ENCODE measurements at regions not wholly inside any gene's neighbourhood (a gene's known extent, or its start where the extent isn't known, plus 50 kb on each side); places are given as distances from the start of the nearest gene placed in this dataset.
A peak's percentile ranks its signal among the peaks of the same experiment; 100 is the strongest.
"Not testable (repeated sequence)": the region's sequence is repeated elsewhere in the genome, so short reads cannot be mapped to it uniquely, and the experiment has no call there.

DNA sequence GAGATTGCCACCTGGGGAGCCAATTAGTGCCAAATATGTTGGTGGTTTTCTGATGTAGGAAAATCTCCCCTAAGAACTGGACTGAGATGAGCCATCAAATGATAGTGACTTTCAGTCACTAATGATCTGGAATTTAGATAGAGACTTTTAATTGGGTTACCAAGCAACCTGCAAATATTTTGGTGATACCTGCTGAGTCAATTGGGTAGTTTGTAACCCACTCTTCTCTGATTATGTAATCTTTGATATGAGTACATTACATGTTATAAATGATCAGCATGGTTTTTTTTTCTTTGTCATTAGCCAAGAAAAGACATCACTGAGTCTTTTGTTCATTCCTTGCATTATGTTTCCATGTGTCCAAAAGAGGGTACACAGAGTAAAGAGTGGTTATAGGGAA lies 177.5 kb downstream of the SPDYE17 start:
- H3K27me3 Mint-ChIP-seq (ENCODE audit: low read depth); DNase-seq; H3K4me1 Mint-ChIP-seq (ENCODE audit: low read depth); H3K9me3 Mint-ChIP-seq; H3K36me3 Mint-ChIP-seq (ENCODE audit: insufficient read depth in 2 of 2); H3K4me3 Mint-ChIP-seq; H3K27ac Mint-ChIP-seq: not testable (repeated sequence)
- ATAC-seq (replicated peaks in 1 of 2): peak in 1 of 2 donors; percentile 32

DNA sequence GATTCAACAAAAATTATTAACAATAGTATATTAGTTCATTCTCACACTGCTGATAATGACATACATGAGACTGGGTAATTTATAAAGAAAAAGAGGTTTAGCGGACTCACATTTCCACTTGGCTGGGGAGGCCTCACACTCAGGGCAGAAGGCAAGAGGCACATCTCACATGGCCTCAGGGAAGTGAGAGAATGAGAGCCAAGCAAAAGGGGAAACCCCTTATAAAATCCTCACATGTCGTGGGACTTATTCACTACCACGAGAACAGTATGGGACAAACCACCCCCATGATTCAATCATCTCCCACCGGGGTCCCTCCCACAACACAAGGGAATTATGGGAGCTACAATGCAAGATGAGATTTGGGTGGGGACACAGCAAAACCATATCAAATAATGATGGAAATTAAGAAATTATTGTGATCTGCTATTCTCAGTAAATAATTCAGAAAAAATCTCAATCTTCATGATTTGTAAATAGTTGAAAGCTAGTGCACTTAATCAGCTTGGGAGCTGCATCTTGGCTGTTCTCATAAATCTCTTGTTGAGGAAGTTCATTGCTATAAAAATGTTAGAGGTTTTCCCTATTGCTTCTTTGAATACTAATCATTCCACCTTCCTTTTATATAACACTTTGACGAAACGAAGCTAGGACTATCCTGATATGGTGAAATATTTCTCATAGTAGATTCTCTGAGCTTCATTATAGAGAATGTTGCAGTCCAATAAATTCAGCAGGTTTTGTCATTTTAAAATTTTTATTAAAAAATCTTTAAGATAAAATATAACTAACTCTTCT lies 179.2 kb downstream of the SPDYE17 start:
- not testable (repeated sequence) for H3K4me3 Mint-ChIP-seq; ATAC-seq (replicated peaks in 1 of 2); H3K4me1 Mint-ChIP-seq (ENCODE audit: low read depth); DNase-seq; H3K36me3 Mint-ChIP-seq (ENCODE audit: insufficient read depth in 2 of 2); H3K27ac Mint-ChIP-seq; H3K9me3 Mint-ChIP-seq; H3K27me3 Mint-ChIP-seq (ENCODE audit: low read depth)

DNA sequence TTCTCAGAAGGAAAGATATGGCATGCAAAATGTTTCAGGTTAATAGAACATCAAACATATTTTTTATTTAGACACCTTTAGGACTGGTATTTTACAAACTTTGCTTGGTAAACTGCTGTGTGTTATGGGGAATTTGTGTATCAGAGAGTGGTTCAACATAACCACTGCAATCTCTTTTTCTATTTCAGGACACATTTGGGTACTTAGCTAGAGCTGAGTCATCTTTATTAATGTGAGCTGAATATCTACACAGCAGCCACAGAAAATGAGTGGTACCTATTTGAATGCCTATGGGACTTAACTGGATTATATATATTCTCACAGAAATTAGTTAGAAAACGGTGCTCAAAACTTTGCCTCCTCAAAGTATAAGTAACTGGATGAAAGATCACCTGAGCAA lies 179.8 kb downstream of the SPDYE17 start:
- H3K4me1 Mint-ChIP-seq (ENCODE audit: low read depth); H3K36me3 Mint-ChIP-seq (ENCODE audit: insufficient read depth in 2 of 2); H3K9me3 Mint-ChIP-seq; DNase-seq; H3K4me3 Mint-ChIP-seq; H3K27ac Mint-ChIP-seq; H3K27me3 Mint-ChIP-seq (ENCODE audit: low read depth); ATAC-seq (replicated peaks in 1 of 2): not testable (repeated sequence)

GRCh38 chr7:76851617-76852016 lies 180.5 kb downstream of the SPDYE17 start:
- H3K4me1 Mint-ChIP-seq (ENCODE audit: low read depth); H3K36me3 Mint-ChIP-seq (ENCODE audit: insufficient read depth in 2 of 2); H3K4me3 Mint-ChIP-seq: not testable (repeated sequence)

GRCh38 chr7:76849887-76850563 lies 182.1 kb downstream of the SPDYE17 start:
- H3K27ac Mint-ChIP-seq; H3K9me3 Mint-ChIP-seq; H3K36me3 Mint-ChIP-seq (ENCODE audit: insufficient read depth in 2 of 2); H3K4me3 Mint-ChIP-seq; H3K27me3 Mint-ChIP-seq (ENCODE audit: low read depth); ATAC-seq (replicated peaks in 1 of 2); DNase-seq; H3K4me1 Mint-ChIP-seq (ENCODE audit: low read depth): not testable (repeated sequence)

More at GRCh38 chr7:76851617-76852016, 180.5 kb downstream of the SPDYE17 start:
- not testable (repeated sequence) for H3K9me3 Mint-ChIP-seq; H3K27me3 Mint-ChIP-seq (ENCODE audit: low read depth); DNase-seq; ATAC-seq (replicated peaks in 1 of 2); H3K27ac Mint-ChIP-seq

DNA sequence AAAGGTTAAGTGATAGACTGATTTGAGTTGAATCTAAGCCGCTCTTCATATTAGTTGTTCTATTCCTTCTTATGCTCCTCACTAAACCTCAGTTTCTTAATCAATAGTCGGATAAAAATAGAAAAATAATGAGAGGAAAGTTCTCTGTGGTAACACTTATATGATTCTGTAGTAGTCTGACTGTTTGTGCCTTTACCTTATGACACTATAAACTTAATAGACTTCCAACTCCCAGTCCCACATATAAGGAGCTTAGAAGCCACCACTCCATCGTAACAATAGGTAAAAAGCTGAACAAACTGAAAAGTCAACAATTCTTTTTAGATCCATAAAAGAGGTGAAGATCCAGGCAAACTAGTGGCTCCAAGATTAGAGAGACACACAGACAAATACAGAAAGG lies 192.3 kb downstream of the SPDYE17 start:
- not testable (repeated sequence) for DNase-seq; H3K9me3 Mint-ChIP-seq; H3K4me1 Mint-ChIP-seq (ENCODE audit: low read depth); H3K27ac Mint-ChIP-seq; ATAC-seq (replicated peaks in 1 of 2); H3K36me3 Mint-ChIP-seq (ENCODE audit: insufficient read depth in 2 of 2); H3K4me3 Mint-ChIP-seq
- peaks cover 17% of the 10 kb centered on the region for H3K27me3 Mint-ChIP-seq (ENCODE audit: low read depth)

- not testable (repeated sequence) for DNase-seq; H3K4me1 Mint-ChIP-seq (ENCODE audit: low read depth); H3K36me3 Mint-ChIP-seq (ENCODE audit: insufficient read depth in 2 of 2); ATAC-seq (replicated peaks in 1 of 2); H3K9me3 Mint-ChIP-seq; H3K4me3 Mint-ChIP-seq; H3K27ac Mint-ChIP-seq
- H3K27me3 Mint-ChIP-seq (ENCODE audit: low read depth): peaks cover 17% of the 10 kb centered on the region
These were observed 192.9 kb downstream of the SPDYE17 start for GRCh38 chr7:76839214-76839613.

GRCh38 chr7:76838357-76838756 lies 193.8 kb downstream of the SPDYE17 start:
- H3K27me3 Mint-ChIP-seq (ENCODE audit: low read depth): peaks cover 17% of the 10 kb centered on the region
- not testable (repeated sequence) for DNase-seq; H3K9me3 Mint-ChIP-seq; ATAC-seq (replicated peaks in 1 of 2); H3K4me1 Mint-ChIP-seq (ENCODE audit: low read depth); H3K36me3 Mint-ChIP-seq (ENCODE audit: insufficient read depth in 2 of 2); H3K27ac Mint-ChIP-seq; H3K4me3 Mint-ChIP-seq

- not testable (repeated sequence) for H3K9me3 Mint-ChIP-seq; H3K4me3 Mint-ChIP-seq; H3K27ac Mint-ChIP-seq; H3K4me1 Mint-ChIP-seq (ENCODE audit: low read depth); ATAC-seq (replicated peaks in 1 of 2); DNase-seq; H3K36me3 Mint-ChIP-seq (ENCODE audit: insufficient read depth in 2 of 2)
- peaks cover 20% of the 10 kb centered on the region for H3K27me3 Mint-ChIP-seq (ENCODE audit: low read depth)
These were observed 202.2 kb upstream of the POMZP3 start for GRCh38 chr7:76829233-76829632.

GRCh38 chr7:76826181-76826580 lies 199.1 kb upstream of the POMZP3 start:
- not testable (repeated sequence) for H3K4me1 Mint-ChIP-seq (ENCODE audit: low read depth); H3K4me3 Mint-ChIP-seq; ATAC-seq (replicated peaks in 1 of 2); H3K9me3 Mint-ChIP-seq; H3K36me3 Mint-ChIP-seq (ENCODE audit: insufficient read depth in 2 of 2); DNase-seq; H3K27ac Mint-ChIP-seq
- H3K27me3 Mint-ChIP-seq (ENCODE audit: low read depth): peaks cover 20% of the 10 kb centered on the region

DNA sequence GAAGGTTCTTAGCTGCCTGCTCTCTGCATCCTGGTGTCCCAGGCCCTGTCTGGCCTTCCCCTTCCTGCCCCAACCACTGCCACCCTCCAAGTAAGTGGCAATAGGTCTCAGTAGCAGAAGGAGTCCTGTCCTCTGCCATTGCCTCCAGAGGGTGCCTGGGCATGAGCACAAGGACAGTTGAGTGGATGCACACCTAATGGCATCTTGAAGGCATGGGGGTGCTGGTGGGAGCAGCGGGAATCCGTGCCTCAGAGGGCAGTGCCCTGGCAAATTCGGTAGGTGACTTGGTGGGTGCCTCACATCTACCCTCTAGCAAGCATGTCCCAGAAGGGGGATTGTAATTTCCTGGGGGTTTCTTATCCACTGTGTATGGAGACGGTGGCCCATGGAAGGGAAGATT lies 182.8 kb upstream of the POMZP3 start:
- DNase-seq; H3K27ac Mint-ChIP-seq; H3K4me1 Mint-ChIP-seq (ENCODE audit: low read depth); H3K4me3 Mint-ChIP-seq; ATAC-seq (replicated peaks in 1 of 2); H3K9me3 Mint-ChIP-seq; H3K27me3 Mint-ChIP-seq (ENCODE audit: low read depth); H3K36me3 Mint-ChIP-seq (ENCODE audit: insufficient read depth in 2 of 2): not testable (repeated sequence)

GRCh38 chr7:76807588-76808100 lies 180.6 kb upstream of the POMZP3 start:
- not testable (repeated sequence) for H3K9me3 Mint-ChIP-seq; H3K4me1 Mint-ChIP-seq (ENCODE audit: low read depth); H3K27ac Mint-ChIP-seq; DNase-seq; H3K4me3 Mint-ChIP-seq; H3K36me3 Mint-ChIP-seq (ENCODE audit: insufficient read depth in 2 of 2); ATAC-seq (replicated peaks in 1 of 2); H3K27me3 Mint-ChIP-seq (ENCODE audit: low read depth)

DNA sequence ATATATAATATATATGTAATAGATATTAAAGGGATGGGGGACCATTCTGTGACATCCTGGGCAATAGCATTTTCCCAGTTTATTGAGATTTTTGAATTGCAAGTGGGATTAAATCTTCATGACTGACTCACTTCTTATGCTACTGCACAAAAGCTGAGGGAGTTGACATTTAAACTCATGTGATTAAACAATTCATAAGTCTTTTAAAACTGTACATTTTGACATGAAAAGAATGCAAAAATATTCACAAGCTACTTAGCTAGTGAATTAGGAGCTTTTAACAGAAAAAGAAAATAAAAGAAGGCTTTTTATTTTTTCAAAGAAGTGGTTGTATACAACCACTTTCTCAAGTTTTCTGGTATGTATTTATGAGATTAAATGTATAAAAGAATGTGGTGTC lies 179.4 kb upstream of the POMZP3 start:
- not testable (repeated sequence) for ATAC-seq (replicated peaks in 1 of 2); H3K4me1 Mint-ChIP-seq (ENCODE audit: low read depth); H3K27ac Mint-ChIP-seq; H3K4me3 Mint-ChIP-seq; H3K9me3 Mint-ChIP-seq; H3K36me3 Mint-ChIP-seq (ENCODE audit: insufficient read depth in 2 of 2); DNase-seq; H3K27me3 Mint-ChIP-seq (ENCODE audit: low read depth)

All from activated T-cell treated with anti-CD3 and anti-CD28 coated beads, Interleukin-2, amount 50 U/mL, for 72 hours (primary cell).